ENCODE measurements at regions not wholly inside any gene's neighbourhood (a gene's known extent, or its start where the extent isn't known, plus 50 kb on each side); places are given as distances from the start of the nearest gene placed in this dataset.

- TF ChIP-seq CTCF (IDR thresholded peaks at IDR 0.05 in 2 of 3, conservative IDR thresholded peaks at IDR 0.05 in 1 of 3; ENCODE audit: borderline replicate concordance in 1 of 3, insufficient read depth in 1 of 3, low read depth in 2 of 3, low read length in 2 of 3) (no peak), CBX3 (IDR thresholded peaks at IDR 0.05; ENCODE audit: low read depth) (no peak), EGR1 (IDR thresholded peaks at IDR 0.05; ENCODE audit: low read depth) (no peak), FOSL1 (IDR thresholded peaks at IDR 0.05; ENCODE audit: low read depth) (no peak), ELF1 (IDR thresholded peaks at IDR 0.05; ENCODE audit: borderline replicate concordance, low read depth) (no peak)
- Histone ChIP-seq H3K9me2 (ENCODE audit: insufficient read depth) (no peaks in the 10 kb centered on the region), H4K20me1 (ENCODE audit: insufficient read depth) (no peaks in the 10 kb centered on the region), H3K4me2 (ENCODE audit: low read length) (no peak overlapping the region), H3K36me3 (ENCODE audit: control insufficient read depth in 1 of 2, insufficient read depth in 2 of 2, low read length in 2 of 2) (no peaks in the 10 kb centered on the region), H3K27ac (ENCODE audit: low read depth, low read length) (no peak overlapping the region), H3K9me3 (ENCODE audit: control insufficient read depth in 1 of 2, insufficient read depth in 1 of 2, low read depth in 1 of 2, low read length in 2 of 2) (no peaks in the 10 kb centered on the region), H3K4me3 (replicated peaks in 1 of 2; ENCODE audit: low read depth in 1 of 2, low read length in 2 of 2) (no peak overlapping the region), H3K9ac (ENCODE audit: low read length) (no peak overlapping the region), H2AFZ (ENCODE audit: low read depth, low read length, poor library complexity, severe bottlenecking) (no peak overlapping the region), H3K79me2 (ENCODE audit: insufficient read depth, low read length) (no peaks in the 10 kb centered on the region), H3K27me3 (ENCODE audit: insufficient read depth, low read length) (no peaks in the 10 kb centered on the region), H3K4me1 (ENCODE audit: control insufficient read depth in 1 of 2, insufficient read depth in 2 of 2, low read length in 2 of 2) (no peaks in the 10 kb centered on the region)
- intact Hi-C loops (cut with micrococcal nuclease): no loop called here
- CTCF ChIA-PET: no interaction called here
- DNase-seq (ENCODE audit: low read depth, low spot score) (no peak), ATAC-seq (no peak)
- RAD21 ChIA-PET (ENCODE audit: low non-redundant PET in 1 of 2, low total read pairs in 2 of 2, uncharacterized antibody in 2 of 2, unreplicated experiment in 2 of 2): no interaction called here
- no TSS peak for BruUV-seq (replicated peaks)
- POLR2A ChIA-PET: no interaction called here
Observed at GRCh38 chr7:114294036-114294435, 120.6 kb upstream of the FOXP2 start.

GRCh38 chr7:114293289-114294012, 121.2 kb upstream of the FOXP2 start:
- no peaks in the 10 kb centered on the region for H3K79me2 ChIP-seq (ENCODE audit: insufficient read depth, low read length)
- no peak for DNase-seq (ENCODE audit: low read depth, low spot score)
- no peak overlapping the region for H3K27ac ChIP-seq (ENCODE audit: low read depth, low read length)
- no peaks in the 10 kb centered on the region for H3K4me1 ChIP-seq (ENCODE audit: control insufficient read depth in 1 of 2, insufficient read depth in 2 of 2, low read length in 2 of 2)
- H3K9ac ChIP-seq (ENCODE audit: low read length): no peak overlapping the region
- no TSS peak for BruUV-seq (replicated peaks)
- H3K4me3 ChIP-seq (replicated peaks in 1 of 2; ENCODE audit: low read depth in 1 of 2, low read length in 2 of 2): no peak overlapping the region
- H3K27me3 ChIP-seq (ENCODE audit: insufficient read depth, low read length): no peaks in the 10 kb centered on the region
- no peaks in the 10 kb centered on the region for H4K20me1 ChIP-seq (ENCODE audit: insufficient read depth)
- no peak overlapping the region for H2AFZ ChIP-seq (ENCODE audit: low read depth, low read length, poor library complexity, severe bottlenecking)
- CTCF ChIA-PET: no interaction called here
- POLR2A ChIA-PET: no interaction called here
- intact Hi-C loops (cut with micrococcal nuclease): no loop called here
- H3K9me3 ChIP-seq (ENCODE audit: control insufficient read depth in 1 of 2, insufficient read depth in 1 of 2, low read depth in 1 of 2, low read length in 2 of 2): no peaks in the 10 kb centered on the region
- ATAC-seq: no peak
- no peaks in the 10 kb centered on the region for H3K36me3 ChIP-seq (ENCODE audit: control insufficient read depth in 1 of 2, insufficient read depth in 2 of 2, low read length in 2 of 2)
- RAD21 ChIA-PET (ENCODE audit: low non-redundant PET in 1 of 2, low total read pairs in 2 of 2, uncharacterized antibody in 2 of 2, unreplicated experiment in 2 of 2): no interaction called here
- no peak overlapping the region for H3K4me2 ChIP-seq (ENCODE audit: low read length)
- H3K9me2 ChIP-seq (ENCODE audit: insufficient read depth): no peaks in the 10 kb centered on the region
- TF ChIP-seq SP1 (IDR thresholded peaks at IDR 0.05; ENCODE audit: low read depth): no peak
- TF ChIP-seq EZH2 (IDR thresholded peaks at IDR 0.05): no peak
- TF ChIP-seq ZFX (IDR thresholded peaks at IDR 0.05): no peak
- no peak for TF ChIP-seq CEBPB (IDR thresholded peaks at IDR 0.05; ENCODE audit: low read depth)
- TF ChIP-seq ZNF274 (IDR thresholded peaks at IDR 0.05; ENCODE audit: low read depth, low read length): no peak
- TF ChIP-seq ATF3 (IDR thresholded peaks at IDR 0.05): no peak
- TF ChIP-seq POLR2A (IDR thresholded peaks at IDR 0.05; ENCODE audit: borderline replicate concordance, extremely low read depth, insufficient read depth, insufficient read length): no peak
- no peak for TF ChIP-seq ELF1 (IDR thresholded peaks at IDR 0.05; ENCODE audit: borderline replicate concordance, low read depth)
- TF ChIP-seq SRF (IDR thresholded peaks at IDR 0.05; ENCODE audit: low read depth): no peak
- TF ChIP-seq MAX (IDR thresholded peaks at IDR 0.05): no peak
- no peak for TF ChIP-seq JUND (IDR thresholded peaks at IDR 0.05)
- no peak for TF ChIP-seq CTCF (IDR thresholded peaks at IDR 0.05 in 2 of 3, conservative IDR thresholded peaks at IDR 0.05 in 1 of 3; ENCODE audit: borderline replicate concordance in 1 of 3, insufficient read depth in 1 of 3, low read depth in 2 of 3, low read length in 2 of 3)
- no peak for TF ChIP-seq YY1 (IDR thresholded peaks at IDR 0.05; ENCODE audit: extremely low read depth, insufficient replicate concordance, low read depth, low read length)
- no peak for TF ChIP-seq SIN3A (IDR thresholded peaks at IDR 0.05; ENCODE audit: low read depth)
- no peak for TF ChIP-seq POLR2AphosphoS5 (IDR thresholded peaks at IDR 0.05; ENCODE audit: low read depth, low read length)

Data from HCT116 (cell line).